Adrenal gland (tissue), 5 donors: ENCODE measurements at regions not wholly inside any gene's neighbourhood (a gene's known extent, or its start where the extent isn't known, plus 50 kb on each side); places are given as distances from the start of the nearest gene placed in this dataset.

Source experiments
- POLR2A ChIP-seq, 2 donors: fragments of 450-650 bp; IDR thresholded peaks; one replicate each; pipeline ENCODE4 v1.6.1; 2017; ENCODE audit warnings: antibody characterized with exemption in 2 of 2, mild to moderate bottlenecking in 2 of 2, moderate library complexity in 1 of 2
- TF ChIP-seq, protein P1 (sequence below), 6 experiments: fragments of 450-650 bp in 4 of 6; fragments of 200-600 bp in 2 of 6; sonication (generic) in 1 of 6; IDR thresholded peaks; 1 replicate in 5 of 6; 2 replicates in 1 of 6; pipeline versions ENCODE4 v1.5.1 to v1.8.0; 2016 to 2021; ENCODE audit warnings: antibody characterized with exemption in 6 of 6, mild to moderate bottlenecking in 2 of 6, moderate library complexity in 1 of 6
- donor health status: DM: no; HTN: no; CAD: no.

DNA sequence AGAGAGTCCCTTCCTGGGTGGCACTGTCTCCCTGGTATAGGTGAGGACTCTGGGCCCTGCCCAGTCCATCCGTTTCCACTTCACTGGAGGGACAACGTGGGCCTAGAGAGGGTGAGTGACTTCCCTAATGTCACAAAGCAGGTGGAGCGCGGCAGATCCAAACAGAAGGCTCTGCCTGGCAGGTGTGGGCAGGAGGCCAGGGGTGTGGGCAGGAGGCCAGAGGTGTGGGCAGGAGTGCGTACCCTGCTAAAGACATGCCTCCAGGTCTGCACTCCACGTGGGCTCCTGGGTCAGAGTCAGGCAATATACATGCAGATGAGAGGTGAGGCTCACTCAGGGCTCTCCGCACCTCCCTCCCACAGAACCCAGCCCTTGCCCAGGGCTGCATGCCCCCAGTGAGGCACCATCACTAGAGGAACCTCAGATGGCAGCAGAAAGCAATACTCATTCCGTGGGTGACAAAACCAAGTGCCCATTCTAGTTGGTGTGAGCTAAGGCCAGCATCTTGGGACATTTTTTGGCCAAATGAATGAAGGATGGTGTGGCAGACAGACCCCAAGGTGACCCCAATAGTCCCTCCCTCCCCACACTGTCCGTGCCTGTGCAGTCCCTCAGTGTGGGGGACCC lies 271.6 kb upstream of the RTL1 start:
- TF ChIP-seq, protein P1, sequence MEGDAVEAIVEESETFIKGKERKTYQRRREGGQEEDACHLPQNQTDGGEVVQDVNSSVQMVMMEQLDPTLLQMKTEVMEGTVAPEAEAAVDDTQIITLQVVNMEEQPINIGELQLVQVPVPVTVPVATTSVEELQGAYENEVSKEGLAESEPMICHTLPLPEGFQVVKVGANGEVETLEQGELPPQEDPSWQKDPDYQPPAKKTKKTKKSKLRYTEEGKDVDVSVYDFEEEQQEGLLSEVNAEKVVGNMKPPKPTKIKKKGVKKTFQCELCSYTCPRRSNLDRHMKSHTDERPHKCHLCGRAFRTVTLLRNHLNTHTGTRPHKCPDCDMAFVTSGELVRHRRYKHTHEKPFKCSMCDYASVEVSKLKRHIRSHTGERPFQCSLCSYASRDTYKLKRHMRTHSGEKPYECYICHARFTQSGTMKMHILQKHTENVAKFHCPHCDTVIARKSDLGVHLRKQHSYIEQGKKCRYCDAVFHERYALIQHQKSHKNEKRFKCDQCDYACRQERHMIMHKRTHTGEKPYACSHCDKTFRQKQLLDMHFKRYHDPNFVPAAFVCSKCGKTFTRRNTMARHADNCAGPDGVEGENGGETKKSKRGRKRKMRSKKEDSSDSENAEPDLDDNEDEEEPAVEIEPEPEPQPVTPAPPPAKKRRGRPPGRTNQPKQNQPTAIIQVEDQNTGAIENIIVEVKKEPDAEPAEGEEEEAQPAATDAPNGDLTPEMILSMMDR (IDR thresholded peaks at IDR 0.05), result no peak
- no peak for TF ChIP-seq POLR2A (IDR thresholded peaks at IDR 0.05)
